B cell (primary cell): ENCODE measurements at regions not wholly inside any gene's neighbourhood (a gene's known extent, or its start where the extent isn't known, plus 50 kb on each side); places are given as distances from the start of the nearest gene placed in this dataset.

Experiments
- ATAC-seq: fragments of 200-7000 bp; cut with Tn5 transposase; one replicate; pipeline ENCODE4 v1.10.0; 2021; ENCODE audit warnings: low read depth, mild to moderate bottlenecking, moderate number of reproducible peaks, moderate library complexity
- CTCF ChIA-PET: fragments of 350-600 bp; sonication (Branson Sonifier 250); formaldehyde crosslinking; loops from one replicate; lab custom pipeline; 2021; ENCODE audit warnings: antibody characterized with exemption, inconsistent platforms; lab: Charles Lee
- POLR2A ChIA-PET: fragments of 350-600 bp; sonication (Branson Sonifier 250); formaldehyde crosslinking; loops from one replicate; lab custom pipeline; 2021; ENCODE audit warnings: antibody characterized with exemption; lab: Charles Lee
- DNase-seq: peaks from one replicate; pipeline ENCODE4 v3.0.0; 2013
- H2AFZ ChIP-seq: 2 replicates; pipeline ENCODE4 v1.6.1; 2012; ENCODE audit warnings: mild to moderate bottlenecking, low read depth, low read length; ENCODE audit not compliant: insufficient read depth, poor library complexity, severe bottlenecking
- H3K27ac ChIP-seq, 2 donors: 1 replicate in 1 of 2; 2 replicates in 1 of 2; pipeline ENCODE4 v1.5.1; 2012 to 2013; ENCODE audit warnings: low read length in 2 of 2, mild to moderate bottlenecking in 2 of 2, moderate library complexity in 1 of 2
- H3K27me3 ChIP-seq, 4 experiments: fragments of 200-600 bp in 1 of 4; sonication (generic) in 1 of 4; replicated peaks in 1 of 4; 1 replicate in 2 of 4; 2 replicates in 2 of 4; pipeline versions ENCODE4 v1.6.1 to v1.7.0; 2013 to 2016; ENCODE audit warnings: low read length in 3 of 4, mild to moderate bottlenecking in 2 of 4, mixed read lengths in 1 of 4, moderate library complexity in 1 of 4; ENCODE audit not compliant: insufficient read depth in 4 of 4, control insufficient read depth in 3 of 4; ENCODE audit errors: control extremely low read depth in 1 of 4
- H3K36me3 ChIP-seq, 2 experiments: replicated peaks in 1 of 2; 1 replicate in 1 of 2; 2 replicates in 1 of 2; pipeline versions ENCODE4 v1.6.1 to v1.7.1; 2013; ENCODE audit warnings: low read length in 1 of 2; ENCODE audit not compliant: insufficient read depth in 2 of 2, control insufficient read depth in 1 of 2; ENCODE audit errors: control extremely low read depth in 1 of 2, extremely low read depth in 1 of 2
- H3K4me1 ChIP-seq, 2 donors: fragments of 200-600 bp in 1 of 2; sonication (generic) in 1 of 2; 1 replicate in 1 of 2; 2 replicates in 1 of 2; pipeline versions ENCODE4 v1.5.1 to v1.6.1; 2013 to 2017; ENCODE audit warnings: low read length in 2 of 2; ENCODE audit not compliant: control insufficient read depth in 2 of 2, insufficient read depth in 2 of 2
- H3K4me2 ChIP-seq: replicated peaks from 2 replicates; pipeline ENCODE3; 2012; ENCODE audit warnings: mild to moderate bottlenecking, low read depth, low read length; ENCODE audit not compliant: poor library complexity, severe bottlenecking
- H3K4me3 ChIP-seq, 5 experiments: fragments of 200-600 bp in 1 of 5; sonication (generic) in 1 of 5; 1 replicate in 3 of 5; 2 replicates in 2 of 5; pipeline versions ENCODE4 v1.5.1 to v1.7.0; 2011 to 2016; ENCODE audit warnings: low read length in 4 of 5, mild to moderate bottlenecking in 4 of 5, low read depth in 2 of 5, control low read depth in 1 of 5, moderate library complexity in 1 of 5; ENCODE audit not compliant: insufficient read depth in 1 of 5; ENCODE audit errors: control extremely low read depth in 1 of 5, extremely low read depth in 1 of 5
- H3K79me2 ChIP-seq: fragments of 200-600 bp; sonication (generic); one replicate; pipeline ENCODE4 v1.6.0; 2016; ENCODE audit warnings: low read length; ENCODE audit not compliant: control insufficient read depth, insufficient read depth
- H3K9ac ChIP-seq: fragments of 200-600 bp; sonication (generic); 2 replicates; pipeline ENCODE4 v1.6.1; 2017; ENCODE audit warnings: mild to moderate bottlenecking, low read length, moderate library complexity
- H3K9me3 ChIP-seq, 3 donors: one replicate each; pipeline versions ENCODE4 v1.6.1 to v1.7.1; 2013; ENCODE audit warnings: low read length in 2 of 3; ENCODE audit not compliant: control insufficient read depth in 2 of 3, insufficient read depth in 1 of 3; ENCODE audit errors: control extremely low read depth in 1 of 3
- H4K20me1 ChIP-seq: 2 replicates; pipeline ENCODE4 v1.6.0; 2012; ENCODE audit warnings: mild to moderate bottlenecking, low read length; ENCODE audit not compliant: insufficient read depth, control insufficient read depth, poor library complexity, severe bottlenecking
- H3K27ac Mint-ChIP-seq: one replicate; pipeline ENCODE4 v1.8.0; 2021; ENCODE audit warnings: mixed read lengths
- H3K27me3 Mint-ChIP-seq: one replicate; pipeline ENCODE4 v1.8.0; 2021; ENCODE audit warnings: mixed read lengths
- H3K4me1 Mint-ChIP-seq: one replicate; pipeline ENCODE4 v1.8.0; 2021; ENCODE audit warnings: mixed read lengths
- H3K4me3 Mint-ChIP-seq: one replicate; pipeline ENCODE4 v1.8.0; 2021; ENCODE audit warnings: mixed read lengths
- H3K9me3 Mint-ChIP-seq: one replicate; pipeline ENCODE4 v1.8.0; 2022; ENCODE audit warnings: mixed read lengths; ENCODE audit not compliant: insufficient read depth
- EZH2 ChIP-seq: IDR thresholded peaks from 2 replicates; pipeline ENCODE4 v1.6.1; 2012; ENCODE audit warnings: borderline replicate concordance, low read depth, mild to moderate bottlenecking, moderate library complexity, low read length; ENCODE audit not compliant: insufficient read depth, poor library complexity, severe bottlenecking
- WGBS: methylation state at CpG from one replicate; pipeline ENCODE4 v1.1.5; 2013; ENCODE audit warnings: missing lambda C conversion rate; ENCODE audit not compliant: insufficient coverage; 5-methylcytosine and 5-hydroxymethylcytosine counted together
- intact Hi-C: fragments of 100-400 bp; cut with micrococcal nuclease; formaldehyde crosslinking; loops from one replicate; pipeline ENCODE4 v1.10.0; 2022
- TF ChIP-seq, protein P1 (sequence below): fragments of 200-600 bp; IDR thresholded peaks from one replicate; pipeline ENCODE4 v1.8.0; 2022; ENCODE audit warnings: antibody characterized with exemption, mild to moderate bottlenecking

DNA sequence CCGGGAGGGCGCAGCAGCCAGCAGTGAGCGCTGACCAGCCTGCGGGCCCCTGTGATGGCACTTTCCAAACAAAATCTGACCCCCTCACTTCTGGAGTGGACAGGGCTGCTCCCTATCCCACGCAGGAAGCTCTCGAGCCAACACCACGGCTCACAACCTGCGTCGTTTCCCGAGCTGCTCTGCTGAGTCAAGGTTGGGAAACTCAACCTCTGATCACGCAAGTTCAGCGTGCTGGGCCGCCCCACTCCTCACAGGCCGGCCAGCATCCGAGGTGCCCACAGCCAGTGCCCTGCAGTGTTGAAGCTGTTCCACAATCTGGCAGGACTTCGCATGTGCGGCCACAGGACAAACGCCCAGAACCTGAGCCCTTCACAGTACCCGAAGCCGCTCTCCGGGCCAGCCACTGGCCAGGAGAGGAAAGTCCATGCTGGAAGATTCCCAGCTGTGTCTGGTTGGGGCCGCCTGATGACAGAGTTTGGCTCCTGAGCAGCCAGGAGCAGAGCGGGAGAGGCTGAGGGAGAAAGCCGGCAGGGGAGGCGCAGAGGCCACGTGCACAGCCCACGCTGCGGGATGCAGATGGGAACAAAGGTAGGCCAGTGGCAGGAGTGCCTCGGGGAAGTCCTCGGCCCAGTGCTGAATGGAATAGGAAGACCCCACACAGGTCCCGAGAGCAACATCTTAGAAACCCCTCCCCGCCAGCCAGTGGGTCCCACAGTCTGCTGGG lies 263.3 kb upstream of the TCERG1L start:
- no peak overlapping the region for H3K4me3 Mint-ChIP-seq

DNA sequence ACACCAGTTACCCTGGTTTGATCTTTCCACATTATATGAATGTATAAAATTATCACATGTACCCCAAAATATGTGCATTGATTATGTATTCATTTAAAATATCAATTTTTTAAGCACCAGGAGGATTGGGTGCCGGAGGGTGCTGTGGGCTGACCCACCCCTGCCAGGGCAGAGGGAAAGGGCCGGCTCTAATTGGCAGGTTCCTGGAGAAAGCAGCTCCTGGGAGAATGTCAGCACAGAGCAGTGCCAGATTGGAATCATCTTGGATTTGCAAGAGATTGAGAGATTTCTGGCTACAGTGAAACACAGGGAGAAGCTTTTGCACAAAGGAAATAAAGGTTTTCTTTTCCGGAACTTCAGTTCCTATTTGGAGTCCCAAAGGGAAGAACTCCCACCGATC lies 264.4 kb upstream of the TCERG1L start:
- Mint-ChIP-seq H3K4me1 (no peaks in the 10 kb centered on the region), H3K27ac (no peak overlapping the region), H3K27me3 (no peaks in the 10 kb centered on the region), H3K9me3 (no peaks in the 10 kb centered on the region), H3K4me3 (no peak overlapping the region)
- Histone ChIP-seq H3K4me1 (no peaks in the 10 kb centered on the region), H4K20me1 (no peaks in the 10 kb centered on the region), H3K4me2 (no peak overlapping the region), H3K79me2 (no peaks in the 10 kb centered on the region), H2AFZ (no peak overlapping the region), H3K36me3 (no peaks in the 10 kb centered on the region), H3K9ac (no peak overlapping the region), H3K27ac (no peak overlapping the region), H3K27me3 (no peaks in the 10 kb centered on the region), H3K4me3 (no peak overlapping the region), H3K9me3 (peaks cover 0 to 22% (median 0%) of the 10 kb centered on the region in 3 donors)
- WGBS = 100% methylated on average over 3 of the region's 4 CpGs
- CTCF ChIA-PET = no interaction called here
- POLR2A ChIA-PET = no interaction called here
- no peak for TF ChIP-seq EZH2
- TF ChIP-seq, protein P1, sequence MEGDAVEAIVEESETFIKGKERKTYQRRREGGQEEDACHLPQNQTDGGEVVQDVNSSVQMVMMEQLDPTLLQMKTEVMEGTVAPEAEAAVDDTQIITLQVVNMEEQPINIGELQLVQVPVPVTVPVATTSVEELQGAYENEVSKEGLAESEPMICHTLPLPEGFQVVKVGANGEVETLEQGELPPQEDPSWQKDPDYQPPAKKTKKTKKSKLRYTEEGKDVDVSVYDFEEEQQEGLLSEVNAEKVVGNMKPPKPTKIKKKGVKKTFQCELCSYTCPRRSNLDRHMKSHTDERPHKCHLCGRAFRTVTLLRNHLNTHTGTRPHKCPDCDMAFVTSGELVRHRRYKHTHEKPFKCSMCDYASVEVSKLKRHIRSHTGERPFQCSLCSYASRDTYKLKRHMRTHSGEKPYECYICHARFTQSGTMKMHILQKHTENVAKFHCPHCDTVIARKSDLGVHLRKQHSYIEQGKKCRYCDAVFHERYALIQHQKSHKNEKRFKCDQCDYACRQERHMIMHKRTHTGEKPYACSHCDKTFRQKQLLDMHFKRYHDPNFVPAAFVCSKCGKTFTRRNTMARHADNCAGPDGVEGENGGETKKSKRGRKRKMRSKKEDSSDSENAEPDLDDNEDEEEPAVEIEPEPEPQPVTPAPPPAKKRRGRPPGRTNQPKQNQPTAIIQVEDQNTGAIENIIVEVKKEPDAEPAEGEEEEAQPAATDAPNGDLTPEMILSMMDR = no peak
- ATAC-seq = no peak
- no peak for DNase-seq
- intact Hi-C loops = no loop called here

More for the DNA sequence above, 263.3 kb upstream of the TCERG1L start:
- Histone ChIP-seq H3K4me2 (no peak overlapping the region), H3K4me1 (no peaks in the 10 kb centered on the region), H2AFZ (no peak overlapping the region), H3K27me3 (no peaks in the 10 kb centered on the region), H3K36me3 (no peaks in the 10 kb centered on the region), H3K79me2 (no peaks in the 10 kb centered on the region), H3K9ac (no peak overlapping the region), H3K9me3 (peaks cover 0 to 25% (median 0%) of the 10 kb centered on the region in 3 donors), H3K4me3 (no peak overlapping the region), H3K27ac (no peak overlapping the region), H4K20me1 (no peaks in the 10 kb centered on the region)
- DNase-seq (no peak), ATAC-seq (no peak)
- POLR2A ChIA-PET = no interaction called here
- WGBS = 92% methylated on average over 32 of the region's 32 CpGs
- intact Hi-C loops = no loop called here
- Mint-ChIP-seq H3K9me3 (no peaks in the 10 kb centered on the region), H3K27ac (no peak overlapping the region), H3K27me3 (no peaks in the 10 kb centered on the region), H3K4me1 (no peaks in the 10 kb centered on the region)
- CTCF ChIA-PET = no interaction called here
- no peak for TF ChIP-seq EZH2
- TF ChIP-seq, protein P1 = no peak
